WERI-Rb-1 (cell line): ENCODE measurements at regions not wholly inside any gene's neighbourhood (a gene's known extent, or its start where the extent isn't known, plus 50 kb on each side); places are given as distances from the start of the nearest gene placed in this dataset.
"Not testable (repeated sequence)": the region's sequence is repeated elsewhere in the genome, so short reads cannot be mapped to it uniquely, and the experiment has no call there.

Experiments used
- DNase-seq: peaks from one replicate; pipeline ENCODE4 v3.0.0-alpha.2; 2020
- H3K27ac ChIP-seq: fragments of 250-450 bp; sonication (Bioruptor Pico); 2 replicates; pipeline ENCODE4 v1.5.1; 2020; ENCODE audit warnings: mild to moderate bottlenecking, moderate library complexity
- H3K27me3 ChIP-seq: fragments of 250-450 bp; sonication (Bioruptor Pico); 2 replicates; pipeline ENCODE4 v1.5.1; 2021; ENCODE audit warnings: mild to moderate bottlenecking, low read depth, moderate library complexity; ENCODE audit not compliant: insufficient read depth, severe bottlenecking
- H3K36me3 ChIP-seq: fragments of 250-450 bp; sonication (Bioruptor Pico); 2 replicates; pipeline ENCODE4 v1.5.1; 2020; ENCODE audit warnings: mild to moderate bottlenecking, moderate library complexity
- H3K4me3 ChIP-seq: 2 replicates; pipeline ENCODE4 v1.5.1; 2011; ENCODE audit warnings: low read depth, mild to moderate bottlenecking, control low read depth, low read length
- H3K9me3 ChIP-seq: fragments of 250-450 bp; sonication (Bioruptor Pico); 2 replicates; pipeline ENCODE4 v1.5.1; 2021; ENCODE audit warnings: mild to moderate bottlenecking, moderate library complexity; ENCODE audit not compliant: severe bottlenecking
- TF ChIP-seq, protein P1 (sequence below): IDR thresholded peaks from 2 replicates; pipeline ENCODE4 v1.5.1; 2011; ENCODE audit warnings: low read depth, mild to moderate bottlenecking, control low read depth, inconsistent platforms, low read length

DNA sequence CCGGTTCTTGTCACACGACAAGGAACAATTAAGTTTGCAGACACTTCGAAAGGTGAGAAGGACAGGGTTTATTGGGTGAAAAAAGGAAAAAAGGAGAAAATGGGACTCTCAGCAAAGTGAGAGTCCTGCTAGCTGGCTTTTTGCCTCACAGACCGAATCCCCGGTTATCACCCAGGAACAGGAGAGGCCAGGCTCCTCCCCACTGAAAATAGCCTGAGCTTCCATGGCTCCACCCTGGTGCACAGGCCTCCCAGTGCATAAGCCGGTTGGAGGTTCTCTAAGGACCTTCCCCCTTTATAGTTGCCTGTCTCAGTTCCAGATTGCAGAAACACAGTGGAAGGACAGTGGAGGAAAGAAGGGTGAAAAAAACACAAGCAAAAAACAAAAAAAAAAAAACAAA is 571.7 kb downstream of the KCTD12 start:
- TF ChIP-seq, protein P1, sequence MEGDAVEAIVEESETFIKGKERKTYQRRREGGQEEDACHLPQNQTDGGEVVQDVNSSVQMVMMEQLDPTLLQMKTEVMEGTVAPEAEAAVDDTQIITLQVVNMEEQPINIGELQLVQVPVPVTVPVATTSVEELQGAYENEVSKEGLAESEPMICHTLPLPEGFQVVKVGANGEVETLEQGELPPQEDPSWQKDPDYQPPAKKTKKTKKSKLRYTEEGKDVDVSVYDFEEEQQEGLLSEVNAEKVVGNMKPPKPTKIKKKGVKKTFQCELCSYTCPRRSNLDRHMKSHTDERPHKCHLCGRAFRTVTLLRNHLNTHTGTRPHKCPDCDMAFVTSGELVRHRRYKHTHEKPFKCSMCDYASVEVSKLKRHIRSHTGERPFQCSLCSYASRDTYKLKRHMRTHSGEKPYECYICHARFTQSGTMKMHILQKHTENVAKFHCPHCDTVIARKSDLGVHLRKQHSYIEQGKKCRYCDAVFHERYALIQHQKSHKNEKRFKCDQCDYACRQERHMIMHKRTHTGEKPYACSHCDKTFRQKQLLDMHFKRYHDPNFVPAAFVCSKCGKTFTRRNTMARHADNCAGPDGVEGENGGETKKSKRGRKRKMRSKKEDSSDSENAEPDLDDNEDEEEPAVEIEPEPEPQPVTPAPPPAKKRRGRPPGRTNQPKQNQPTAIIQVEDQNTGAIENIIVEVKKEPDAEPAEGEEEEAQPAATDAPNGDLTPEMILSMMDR: no peak
- Histone ChIP-seq H3K4me3 (no peak overlapping the region), H3K27me3 (no peaks in the 10 kb centered on the region), H3K9me3 (no peaks in the 10 kb centered on the region), H3K27ac (no peak overlapping the region), H3K36me3 (no peaks in the 10 kb centered on the region)
- no peak for DNase-seq

DNA sequence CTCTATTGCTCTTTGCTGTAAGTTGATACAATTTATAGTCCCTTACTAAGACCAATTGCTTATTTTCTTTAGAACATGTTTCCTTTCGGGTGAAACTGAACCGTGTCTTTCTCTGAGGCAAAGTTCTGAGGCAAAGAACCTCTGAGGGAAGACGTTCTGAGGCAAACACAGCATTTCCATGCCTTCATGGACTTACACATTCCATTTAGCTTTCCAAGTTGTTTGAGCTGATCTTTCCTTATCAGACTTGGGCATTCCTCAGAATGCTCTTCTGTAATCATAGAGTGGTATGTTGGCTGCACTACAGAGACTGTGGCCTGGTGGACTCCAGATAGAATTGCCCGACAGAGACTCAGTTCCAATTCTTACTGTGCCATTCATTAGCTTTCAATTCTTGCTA is 579.1 kb downstream of the KCTD12 start:
- Histone ChIP-seq H3K9me3 (no peaks in the 10 kb centered on the region), H3K36me3 (no peaks in the 10 kb centered on the region), H3K27me3 (no peaks in the 10 kb centered on the region), H3K27ac (no peak overlapping the region), H3K4me3 (no peak overlapping the region)
- TF ChIP-seq, protein P1: no peak
- no peak for DNase-seq

DNA sequence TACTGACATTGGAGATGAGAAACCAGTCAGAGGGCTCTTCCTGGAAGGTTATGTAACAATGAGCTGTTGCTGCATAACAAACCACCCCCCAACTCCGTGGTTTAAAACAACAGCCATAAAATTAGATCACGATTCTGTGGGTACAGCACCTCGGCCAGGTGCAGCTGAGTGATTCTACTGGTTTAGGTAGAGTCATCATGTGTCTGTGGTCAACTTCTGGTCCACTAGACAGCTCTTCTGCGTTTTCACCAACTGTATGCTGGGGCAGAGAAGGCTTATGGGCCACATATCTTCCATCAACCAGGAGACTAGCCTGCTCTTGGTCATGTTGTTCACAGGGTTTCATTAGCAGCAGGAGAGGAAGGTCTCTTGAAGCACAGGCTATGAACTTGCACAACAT is 585.5 kb downstream of the KCTD12 start:
- TF ChIP-seq, protein P1: no peak
- H3K27ac ChIP-seq: no peak overlapping the region
- no peaks in the 10 kb centered on the region for H3K9me3 ChIP-seq
- H3K4me3 ChIP-seq: no peak overlapping the region
- DNase-seq: no peak
- H3K36me3 ChIP-seq: no peaks in the 10 kb centered on the region
- no peaks in the 10 kb centered on the region for H3K27me3 ChIP-seq

DNA sequence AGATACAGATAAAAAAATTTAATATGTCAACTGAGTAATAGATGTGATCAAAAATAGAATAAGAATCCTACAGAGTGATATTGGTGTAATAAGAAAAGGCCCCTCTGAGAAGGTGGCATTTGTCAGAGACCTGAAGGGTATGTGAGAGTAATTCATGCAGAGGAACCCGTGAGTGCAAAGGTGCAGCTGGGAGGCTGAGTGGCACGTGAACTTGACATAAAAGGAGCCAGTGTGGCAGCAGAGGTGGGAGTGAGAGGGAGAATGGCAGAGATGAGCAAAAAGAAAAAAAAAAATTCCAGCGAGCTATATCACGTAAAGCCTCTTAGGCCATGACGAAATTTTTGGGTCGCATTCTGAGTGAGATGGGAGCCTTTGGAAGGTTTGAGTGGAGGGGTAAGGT is 588.9 kb downstream of the KCTD12 start:
- DNase-seq: no peak
- no peak overlapping the region for H3K4me3 ChIP-seq
- H3K27me3 ChIP-seq: no peaks in the 10 kb centered on the region
- TF ChIP-seq, protein P1: no peak
- no peaks in the 10 kb centered on the region for H3K36me3 ChIP-seq
- H3K9me3 ChIP-seq: no peaks in the 10 kb centered on the region
- no peak overlapping the region for H3K27ac ChIP-seq

DNA sequence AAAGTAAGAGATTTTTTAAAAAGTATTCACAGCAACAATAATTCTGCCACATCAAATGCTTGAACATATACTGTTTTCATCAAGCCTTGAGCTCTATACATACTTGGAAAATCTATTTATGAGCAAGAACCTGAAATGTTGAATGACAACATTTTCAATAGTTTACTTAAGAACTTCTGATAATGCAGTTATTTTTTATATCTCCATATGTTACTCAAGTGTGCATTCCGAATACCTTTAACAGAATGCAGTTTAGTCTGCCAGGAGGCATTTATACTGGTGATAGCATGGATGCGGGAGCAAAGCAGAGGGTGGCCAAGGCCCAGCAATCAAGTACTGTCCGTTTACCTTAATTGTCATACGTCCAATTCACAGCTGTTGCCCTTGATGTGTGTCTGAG is 589.5 kb downstream of the KCTD12 start:
- Histone ChIP-seq H3K4me3 (no peak overlapping the region), H3K36me3 (no peaks in the 10 kb centered on the region), H3K27me3 (no peaks in the 10 kb centered on the region), H3K9me3 (no peaks in the 10 kb centered on the region), H3K27ac (no peak overlapping the region)
- DNase-seq: no peak
- TF ChIP-seq, protein P1: no peak

DNA sequence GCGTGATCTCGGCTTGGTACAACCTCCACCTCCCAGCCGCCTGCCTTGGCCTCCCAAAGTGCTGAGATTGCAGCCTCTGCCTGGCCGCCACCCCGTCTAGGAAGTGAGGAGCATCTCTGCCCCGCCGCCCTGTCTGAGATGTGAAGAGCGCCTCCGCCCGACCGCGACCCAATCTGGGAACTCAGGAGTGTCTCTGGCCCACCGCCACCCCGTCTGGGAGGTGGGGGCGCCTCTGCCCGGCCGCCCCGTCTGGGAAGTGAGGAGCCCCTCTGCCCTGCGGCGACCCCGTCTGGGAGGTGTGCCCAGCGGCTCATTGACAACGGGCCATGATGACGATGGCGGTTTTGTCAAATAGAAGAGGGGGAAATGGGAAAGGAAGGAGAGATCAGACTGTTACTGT is 591.2 kb downstream of the KCTD12 start:
- not testable (repeated sequence) for H3K9me3 ChIP-seq, H3K36me3 ChIP-seq, H3K4me3 ChIP-seq, H3K27me3 ChIP-seq, H3K27ac ChIP-seq, DNase-seq
